IMR-90 (cell line): ENCODE measurements at regions not wholly inside any gene's neighbourhood (a gene's known extent, or its start where the extent isn't known, plus 50 kb on each side); places are given as distances from the start of the nearest gene placed in this dataset.

Experiments
- ATAC-seq: fragments of 200-7000 bp; cut with Tn5 transposase; 2 replicates; pipeline ENCODE4 v1.9.1; 2020; ENCODE audit warnings: low read depth, mild to moderate bottlenecking, moderate library complexity
- BruUV-seq: library from RNA; stranded (reverse); fragments of 400-500 nt; replicated peaks from 2 replicates; lab custom pipeline; 2021; lab: Mats Ljungman, UMichigan
- CTCF ChIA-PET: fragments of 300-600 bp; formaldehyde crosslinking; extraction: SDS; loops from one replicate; lab custom pipeline; 2021; ENCODE audit warnings: antibody characterized with exemption; lab: Yijun Ruan, JAX
- POLR2A ChIA-PET: fragments of 300-600 bp; sonication (Branson Sonifier 250); formaldehyde crosslinking; loops from one replicate; lab custom pipeline; 2022; ENCODE audit warnings: antibody characterized with exemption; ENCODE audit not compliant: unreplicated experiment; lab: Charles Lee
- DNase-seq: peaks from one replicate; pipeline ENCODE4 v3.0.0; 2013
- H2AFZ ChIP-seq: replicated peaks from 2 replicates; pipeline ENCODE3; 2013; ENCODE audit warnings: low read length, mild to moderate bottlenecking; ENCODE audit not compliant: poor library complexity
- H2AK5ac ChIP-seq: 2 replicates; pipeline ENCODE4 v1.6.1; 2013; ENCODE audit warnings: low read depth, low read length, inconsistent platforms
- H2AK9ac ChIP-seq: replicated peaks from 2 replicates; pipeline ENCODE3; 2013; ENCODE audit warnings: mild to moderate bottlenecking, low read depth, low read length, moderate library complexity; ENCODE audit not compliant: poor library complexity
- H2BK120ac ChIP-seq: 2 replicates; pipeline ENCODE4 v1.6.1; 2013; ENCODE audit warnings: low read depth, low read length, inconsistent platforms
- H2BK15ac ChIP-seq: 3 replicates; pipeline ENCODE4 v1.6.1; 2013; ENCODE audit warnings: low read depth, low read length, inconsistent platforms
- H2BK20ac ChIP-seq: 2 replicates; pipeline ENCODE4 v1.6.1; 2013; ENCODE audit warnings: low read depth, mild to moderate bottlenecking, inconsistent platforms, low read length, moderate library complexity
- H2BK5ac ChIP-seq: 2 replicates; pipeline ENCODE4 v1.6.1; 2013; ENCODE audit warnings: mild to moderate bottlenecking, low read depth, low read length, inconsistent platforms; ENCODE audit not compliant: poor library complexity, severe bottlenecking
- H3K14ac ChIP-seq: replicated peaks from 2 replicates; pipeline ENCODE4 v1.6.1; 2013; ENCODE audit warnings: low read depth, low read length, inconsistent platforms
- H3K18ac ChIP-seq: 2 replicates; pipeline ENCODE4 v1.6.1; 2013; ENCODE audit warnings: low read depth, low read length, control low read depth
- H3K23ac ChIP-seq: 2 replicates; pipeline ENCODE4 v1.6.1; 2013; ENCODE audit warnings: low read depth, low read length, inconsistent platforms
- H3K27ac ChIP-seq: 2 replicates; pipeline ENCODE4 v1.5.1; 2013; ENCODE audit warnings: mild to moderate bottlenecking, control low read depth, low read length; ENCODE audit not compliant: insufficient read depth
- H3K27me3 ChIP-seq: 2 replicates; pipeline ENCODE4 v1.6.1; 2013; ENCODE audit warnings: low read length; ENCODE audit not compliant: control insufficient read depth, insufficient read depth
- H3K36me3 ChIP-seq: 2 replicates; pipeline ENCODE4 v1.6.1; 2013; ENCODE audit warnings: low read length, mixed read lengths; ENCODE audit not compliant: control insufficient read depth, insufficient read depth
- H3K4ac ChIP-seq: 2 replicates; pipeline ENCODE4 v1.6.1; 2013; ENCODE audit warnings: low read depth, low read length, inconsistent platforms
- H3K4me1 ChIP-seq: 2 replicates; pipeline ENCODE4 v1.6.1; 2013; ENCODE audit warnings: low read length, mixed read lengths; ENCODE audit not compliant: control insufficient read depth, insufficient read depth
- H3K4me2 ChIP-seq: 2 replicates; pipeline ENCODE4 v1.6.1; 2013; ENCODE audit warnings: low read depth, mild to moderate bottlenecking, control low read depth, low read length, moderate library complexity
- H3K4me3 ChIP-seq: 2 replicates; pipeline ENCODE4 v1.5.1; 2013; ENCODE audit warnings: low read depth, mild to moderate bottlenecking, control low read depth, low read length, moderate library complexity; ENCODE audit not compliant: insufficient read depth
- H3K56ac ChIP-seq: 2 replicates; pipeline ENCODE4 v1.6.1; 2013; ENCODE audit warnings: low read length, inconsistent platforms; ENCODE audit not compliant: insufficient read depth; ENCODE audit errors: extremely low read depth
- H3K79me1 ChIP-seq, 2 experiments: 2 replicates each; pipeline ENCODE4 v1.6.1; 2013; ENCODE audit warnings: low read length in 2 of 2, inconsistent platforms in 1 of 2, low read depth in 1 of 2
- H3K9ac ChIP-seq: 2 replicates; pipeline ENCODE4 v1.6.1; 2013; ENCODE audit warnings: low read depth, low read length, control low read depth
- H3K9me1 ChIP-seq: 2 replicates; pipeline ENCODE4 v1.6.1; 2013; ENCODE audit warnings: low read length, inconsistent platforms; ENCODE audit not compliant: insufficient read depth
- H3K9me3 ChIP-seq: 2 replicates; pipeline ENCODE4 v1.6.1; 2013; ENCODE audit warnings: low read length; ENCODE audit not compliant: control insufficient read depth, insufficient read depth
- H4K20me1 ChIP-seq: 2 replicates; pipeline ENCODE4 v1.6.1; 2013; ENCODE audit warnings: low read length, inconsistent platforms; ENCODE audit not compliant: insufficient read depth
- H4K5ac ChIP-seq: 2 replicates; pipeline ENCODE4 v1.6.1; 2013; ENCODE audit warnings: mild to moderate bottlenecking, low read depth, low read length, control low read depth
- H4K8ac ChIP-seq, 2 experiments: 2 replicates each; pipeline ENCODE4 v1.6.1; 2013; ENCODE audit warnings: low read depth in 2 of 2, low read length in 2 of 2, control low read depth in 1 of 2, inconsistent platforms in 1 of 2
- H4K91ac ChIP-seq: 2 replicates; pipeline ENCODE4 v1.6.1; 2013; ENCODE audit warnings: low read depth, low read length, inconsistent platforms; ENCODE audit not compliant: insufficient read depth
- CEBPB ChIP-seq: IDR thresholded peaks from 2 replicates; pipeline ENCODE4 v1.6.1; 2012; ENCODE audit warnings: low read depth, low read length, improper control_type of control experiment
- CHD1 ChIP-seq: IDR thresholded peaks from 2 replicates; pipeline ENCODE4 v1.6.1; 2012; ENCODE audit warnings: low read depth, low read length, improper control_type of control experiment
- CTCF ChIP-seq: conservative IDR thresholded peaks from 2 replicates; pipeline ENCODE4 v1.5.1; 2012; ENCODE audit warnings: mild to moderate bottlenecking, low read depth, low read length, improper control_type of control experiment
- ELK1 ChIP-seq: fragments of 150-350 bp; IDR thresholded peaks from 2 replicates; pipeline ENCODE4 v1.6.1; 2016; ENCODE audit warnings: low read depth, mild to moderate bottlenecking, low read length, moderate library complexity, borderline replicate concordance
- MAFK ChIP-seq: IDR thresholded peaks from 2 replicates; pipeline ENCODE4 v1.6.1; 2012; ENCODE audit warnings: low read depth, low read length, improper control_type of control experiment
- MAZ ChIP-seq: IDR thresholded peaks from 2 replicates; pipeline ENCODE4 v1.6.1; 2012; ENCODE audit warnings: low read depth, mild to moderate bottlenecking, low read length, improper control_type of control experiment, moderate library complexity, borderline replicate concordance
- MXI1 ChIP-seq: IDR thresholded peaks from 2 replicates; pipeline ENCODE4 v1.6.1; 2012; ENCODE audit warnings: low read depth, mild to moderate bottlenecking, low read length, moderate library complexity, borderline replicate concordance
- NFE2L2 ChIP-seq: fragments of 150-350 bp; IDR thresholded peaks from 2 replicates; pipeline ENCODE4 v1.6.1; 2016; ENCODE audit warnings: low read depth, mild to moderate bottlenecking, low read length
- POLR2A ChIP-seq: IDR thresholded peaks from 2 replicates; pipeline ENCODE4 v1.6.1; 2012; ENCODE audit warnings: mild to moderate bottlenecking, low read depth, low read length
- RAD21 ChIP-seq: IDR thresholded peaks from 2 replicates; pipeline ENCODE4 v1.6.1; 2012; ENCODE audit warnings: low read length, improper control_type of control experiment
- RCOR1 ChIP-seq: IDR thresholded peaks from 2 replicates; pipeline ENCODE4 v1.6.1; 2012; ENCODE audit warnings: mild to moderate bottlenecking, low read length, improper control_type of control experiment; ENCODE audit not compliant: insufficient replicate concordance
- WGBS, 2 experiments: methylation state at CpG; one replicate each; pipeline versions ENCODE4 v1.1.5 to v1.1.7; 2013; ENCODE audit warnings: missing lambda C conversion rate in 2 of 2; ENCODE audit not compliant: insufficient read length in 1 of 2; ENCODE audit errors: extremely low coverage in 2 of 2; 5-methylcytosine and 5-hydroxymethylcytosine counted together
- dilution Hi-C: fragments of 300-500 bp; cut with HindIII; formaldehyde crosslinking; loops from one replicate; pipeline ENCODE4 v1.14.3; 2018; ENCODE audit warnings: low sequenced_read_pairs; ENCODE audit not compliant: unreplicated experiment
- in situ Hi-C: fragments of 300-500 bp; cut with MboI; formaldehyde crosslinking; loops from 3 replicates; pipeline ENCODE4 v1.14.3; 2019; ENCODE audit warnings: low sequenced_read_pairs, inconsistent platforms, mixed read lengths
- intact Hi-C: fragments of 100-400 bp; cut with micrococcal nuclease; formaldehyde crosslinking; loops from 2 replicates; pipeline ENCODE4 v1.10.0; 2022

- ATAC-seq (no peak), DNase-seq (no peak)
- no peaks in the 10 kb centered on the region for H3K36me3 ChIP-seq
- intact Hi-C loops = no loop called here
- no peak overlapping the region for H3K56ac ChIP-seq
- H3K27me3 ChIP-seq = no peaks in the 10 kb centered on the region; the same call in 1 of the 2 replicates
- TF ChIP-seq ELK1 (no peak), CTCF (no peak), RCOR1 (no peak), MAFK (no peak), NFE2L2 (no peak), RAD21 (no peak), CEBPB (no peak), CHD1 (no peak), MAZ (no peak), POLR2A (no peak), MXI1 (no peak)
- dilution Hi-C loops = no loop called here
- BruUV-seq = no TSS peak
- H3K79me1 ChIP-seq = no peaks in the 10 kb centered on the region
- no peak overlapping the region for H2BK120ac ChIP-seq
- H3K4me3 ChIP-seq = no peak overlapping the region
- no peak overlapping the region for H3K4ac ChIP-seq
- H3K9me3 ChIP-seq = no peaks in the 10 kb centered on the region
- H3K18ac ChIP-seq = no peak overlapping the region
- no peaks in the 10 kb centered on the region for H3K4me1 ChIP-seq
- H3K9me1 ChIP-seq = no peaks in the 10 kb centered on the region
- H3K4me2 ChIP-seq = no peak overlapping the region
- H3K23ac ChIP-seq = no peak overlapping the region
- H4K20me1 ChIP-seq = no peaks in the 10 kb centered on the region
- H2BK20ac ChIP-seq = no peak overlapping the region
- H3K14ac ChIP-seq = no peak overlapping the region
- in situ Hi-C loops = no loop called here
- no peak overlapping the region for H3K9ac ChIP-seq
- no peak overlapping the region for H2AFZ ChIP-seq
- no peak overlapping the region for H3K27ac ChIP-seq
- no peak overlapping the region for H4K91ac ChIP-seq
- no peak overlapping the region for H2AK9ac ChIP-seq
- H2AK5ac ChIP-seq = no peak overlapping the region
- POLR2A ChIA-PET = no interaction called here
- CTCF ChIA-PET = no interaction called here
- H2BK15ac ChIP-seq = no peak overlapping the region
- H4K8ac ChIP-seq = no peak overlapping the region
- no peak overlapping the region for H2BK5ac ChIP-seq
- H4K5ac ChIP-seq = no peak overlapping the region
- no CpG with 5 or more reads among the region's 2 CpGs for WGBS, 2 experiments
Observed at GRCh38 chrX:138771047-138771446, 59.5 kb upstream of the FGF13 start.
